ENCODE measurements at regions not wholly inside any gene's neighbourhood (a gene's known extent, or its start where the extent isn't known, plus 50 kb on each side); places are given as distances from the start of the nearest gene placed in this dataset.

- TF ChIP-seq EZH2 (IDR thresholded peaks at IDR 0.05; ENCODE audit: insufficient read depth, poor library complexity, severe bottlenecking) (no peak), EZH2phosphoT487 (IDR thresholded peaks at IDR 0.05; ENCODE audit: insufficient read depth, low read depth) (no peak)
Observed at GRCh38 chr5:124061068-124061430, 549.1 kb downstream of the CSNK1G3 start.
